ENCODE measurements at regions not wholly inside any gene's neighbourhood (a gene's known extent, or its start where the extent isn't known, plus 50 kb on each side); places are given as distances from the start of the nearest gene placed in this dataset.

DNA sequence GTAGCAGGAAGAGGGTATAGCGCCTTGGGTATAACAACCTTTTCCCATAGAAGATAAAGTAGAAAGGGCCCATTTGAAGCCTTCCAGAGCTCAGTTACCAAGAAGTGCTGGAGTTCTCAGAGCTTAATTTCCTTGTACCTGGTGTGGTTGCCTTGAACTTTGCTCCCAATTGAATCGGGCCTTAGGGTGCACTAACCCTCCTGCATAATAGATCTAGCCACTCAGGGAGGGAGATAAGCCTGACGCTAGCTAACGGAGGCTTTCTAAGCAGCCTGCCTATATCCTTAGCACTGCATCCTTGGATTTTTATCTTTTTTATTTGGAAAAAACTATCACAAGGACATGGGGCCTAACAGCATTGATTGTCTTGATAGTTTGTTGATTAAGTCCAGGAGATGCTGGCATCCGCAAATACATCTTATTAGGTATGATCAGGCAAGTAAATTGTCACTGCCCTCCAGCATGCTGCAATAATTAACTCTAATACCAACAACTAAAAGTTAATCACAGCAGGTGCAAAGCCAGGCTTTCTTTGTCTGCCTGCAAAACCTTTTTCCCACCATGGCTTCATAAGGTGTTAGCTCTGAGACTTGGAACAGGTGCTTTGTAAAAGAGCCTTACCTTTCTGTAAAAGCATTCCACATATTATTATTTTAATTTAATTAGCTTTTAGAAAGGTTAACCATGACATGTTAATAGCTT, 199.4 kb downstream of the SREK1 start:
- TF ChIP-seq, protein P1, sequence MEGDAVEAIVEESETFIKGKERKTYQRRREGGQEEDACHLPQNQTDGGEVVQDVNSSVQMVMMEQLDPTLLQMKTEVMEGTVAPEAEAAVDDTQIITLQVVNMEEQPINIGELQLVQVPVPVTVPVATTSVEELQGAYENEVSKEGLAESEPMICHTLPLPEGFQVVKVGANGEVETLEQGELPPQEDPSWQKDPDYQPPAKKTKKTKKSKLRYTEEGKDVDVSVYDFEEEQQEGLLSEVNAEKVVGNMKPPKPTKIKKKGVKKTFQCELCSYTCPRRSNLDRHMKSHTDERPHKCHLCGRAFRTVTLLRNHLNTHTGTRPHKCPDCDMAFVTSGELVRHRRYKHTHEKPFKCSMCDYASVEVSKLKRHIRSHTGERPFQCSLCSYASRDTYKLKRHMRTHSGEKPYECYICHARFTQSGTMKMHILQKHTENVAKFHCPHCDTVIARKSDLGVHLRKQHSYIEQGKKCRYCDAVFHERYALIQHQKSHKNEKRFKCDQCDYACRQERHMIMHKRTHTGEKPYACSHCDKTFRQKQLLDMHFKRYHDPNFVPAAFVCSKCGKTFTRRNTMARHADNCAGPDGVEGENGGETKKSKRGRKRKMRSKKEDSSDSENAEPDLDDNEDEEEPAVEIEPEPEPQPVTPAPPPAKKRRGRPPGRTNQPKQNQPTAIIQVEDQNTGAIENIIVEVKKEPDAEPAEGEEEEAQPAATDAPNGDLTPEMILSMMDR (IDR thresholded peaks at IDR 0.05): no peak

DNA sequence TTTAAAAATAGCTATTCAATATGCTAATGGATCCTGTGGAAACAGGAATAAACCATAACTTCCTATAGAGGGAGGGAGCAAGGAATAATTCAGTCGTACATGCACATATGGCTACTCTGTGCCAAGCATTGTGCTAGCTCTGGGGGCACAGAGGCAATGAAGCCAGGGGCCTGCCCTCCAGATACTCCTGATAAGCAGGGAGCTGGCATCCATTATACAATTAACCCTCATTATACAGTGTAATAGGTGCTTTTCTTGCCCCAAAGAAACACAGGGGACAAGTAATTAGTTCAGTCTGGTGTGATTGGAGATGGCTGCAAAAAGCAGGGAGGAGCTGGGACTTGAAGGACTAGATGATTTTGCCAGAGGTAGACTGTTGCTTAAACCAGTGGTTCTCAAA, 200.4 kb downstream of the SREK1 start:
- TF ChIP-seq, protein P1 (IDR thresholded peaks at IDR 0.05): no peak

DNA sequence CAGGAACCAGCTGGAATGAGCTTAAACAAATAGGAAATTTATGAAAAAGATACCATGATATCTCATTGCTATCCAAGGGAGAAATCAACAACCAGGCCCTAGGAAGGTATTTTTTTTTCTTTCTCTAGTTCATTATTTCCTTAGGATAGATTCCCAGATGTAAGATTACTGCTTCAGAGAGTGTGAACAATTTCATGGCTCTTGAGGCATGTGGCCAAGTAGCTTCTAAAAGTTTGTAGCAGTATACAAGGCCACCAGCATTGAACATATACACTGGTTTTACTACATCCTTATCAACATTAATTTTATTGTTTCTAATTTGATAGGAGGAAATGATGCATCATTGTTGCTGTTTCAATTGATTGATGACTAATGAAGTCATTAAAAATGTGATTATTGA, 201.2 kb downstream of the SREK1 start:
- TF ChIP-seq, protein P1 (IDR thresholded peaks at IDR 0.05): no peak

GRCh38 chr5:66346869-66347268, 202.8 kb downstream of the SREK1 start:
- TF ChIP-seq, protein P1 (IDR thresholded peaks at IDR 0.05): no peak

DNA sequence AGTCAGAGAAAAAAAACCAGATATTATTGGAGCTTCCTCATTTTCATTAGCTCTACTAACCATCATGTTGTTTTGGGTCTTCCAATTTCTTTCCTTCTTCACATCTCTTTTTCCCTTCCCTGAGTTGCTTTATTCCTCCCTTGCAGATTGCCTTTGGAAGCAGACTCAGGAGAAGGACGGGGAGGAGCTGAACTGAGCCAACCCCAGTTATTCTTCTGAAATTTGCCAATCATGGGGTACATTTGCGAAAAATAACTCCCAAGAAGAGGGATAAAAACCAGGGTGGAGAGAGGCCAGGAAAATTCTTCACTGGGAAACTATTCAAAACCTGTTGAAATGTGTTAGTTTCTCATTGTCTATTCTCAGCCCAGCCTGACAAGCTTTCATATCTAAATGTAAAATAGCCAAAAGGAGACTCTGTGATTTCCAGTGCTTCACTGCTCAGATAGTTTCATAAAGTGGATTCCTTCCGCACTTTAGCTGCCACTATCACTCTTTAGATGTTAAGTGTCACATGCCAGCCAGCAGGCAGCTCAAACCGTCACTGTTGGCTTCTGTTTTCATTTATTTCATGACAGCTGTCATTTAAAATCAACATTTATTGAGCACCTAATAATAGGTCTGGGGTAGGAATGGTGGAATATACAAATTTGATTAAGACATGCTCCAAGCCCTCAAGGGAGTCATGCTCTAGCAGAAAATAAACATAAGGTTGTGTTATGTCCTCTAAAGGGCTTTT, 204.5 kb downstream of the SREK1 start:
- TF ChIP-seq, protein P1 (IDR thresholded peaks at IDR 0.05): no peak

- TF ChIP-seq, protein P1 (IDR thresholded peaks at IDR 0.05): no peak
These were observed 207.7 kb downstream of the SREK1 start for GRCh38 chr5:66351813-66352212.

GRCh38 chr5:66353186-66353585, 209.1 kb downstream of the SREK1 start:
- TF ChIP-seq, protein P1 (IDR thresholded peaks at IDR 0.05): no peak
